ENCODE measurements at regions not wholly inside any gene's neighbourhood (a gene's known extent, or its start where the extent isn't known, plus 50 kb on each side); places are given as distances from the start of the nearest gene placed in this dataset.

DNA sequence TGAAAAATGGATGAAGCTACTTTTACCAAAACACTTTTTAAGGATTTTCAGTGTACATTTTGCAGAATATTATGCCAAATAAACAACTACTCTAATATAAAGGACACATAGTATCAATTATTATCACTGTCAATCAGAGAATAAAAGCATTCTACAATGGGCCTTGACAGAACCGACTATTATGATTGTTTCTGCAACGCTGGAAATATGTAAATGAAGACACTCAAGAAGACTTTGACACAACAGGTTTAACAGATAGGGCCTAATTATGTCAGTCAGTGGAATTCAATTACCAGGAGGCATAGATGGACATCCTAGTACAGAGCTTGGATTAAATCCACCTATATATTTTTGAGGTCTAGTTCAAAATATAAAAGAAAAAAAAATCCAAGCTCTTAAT is 58.7 kb upstream of the SOX5 start:
- Histone ChIP-seq H4K8ac (ENCODE audit: low read depth in 2 of 2, low read length in 2 of 2) (no peak overlapping the region), H3K4me3 (ENCODE audit: insufficient read depth, low read depth, low read length) (no peak overlapping the region), H2BK120ac (ENCODE audit: low read depth, low read length) (no peak overlapping the region), H3K4ac (ENCODE audit: low read depth, low read length) (no peak overlapping the region), H3K56ac (ENCODE audit: extremely low read depth, insufficient read depth, low read length) (no peak overlapping the region), H2BK20ac (ENCODE audit: low read depth, low read length) (no peak overlapping the region), H3K79me1 (ENCODE audit: low read depth in 1 of 2, low read length in 2 of 2) (no peaks in the 10 kb centered on the region), H3K27me3 (ENCODE audit: control insufficient read depth, insufficient read depth, low read length) (no peaks in the 10 kb centered on the region), H3K9me1 (ENCODE audit: insufficient read depth, low read length) (no peaks in the 10 kb centered on the region), H3K4me1 (ENCODE audit: control insufficient read depth, insufficient read depth, low read length) (no peaks in the 10 kb centered on the region), H4K5ac (ENCODE audit: low read depth, low read length) (no peak overlapping the region), H2BK15ac (ENCODE audit: low read depth, low read length) (no peak overlapping the region), H3K27ac (ENCODE audit: insufficient read depth, low read length) (no peak overlapping the region), H3K9me3 (ENCODE audit: control insufficient read depth, insufficient read depth, low read length) (no peaks in the 10 kb centered on the region), H2AK9ac (replicated peaks; ENCODE audit: low read depth, low read length, poor library complexity) (no peak overlapping the region), H2AFZ (replicated peaks; ENCODE audit: low read length, poor library complexity) (no peak overlapping the region), H2BK5ac (ENCODE audit: low read depth, low read length, poor library complexity, severe bottlenecking) (no peak overlapping the region), H3K23ac (ENCODE audit: low read depth, low read length) (no peak overlapping the region), H3K4me2 (ENCODE audit: low read depth, low read length) (no peak overlapping the region), H3K14ac (replicated peaks; ENCODE audit: low read depth, low read length) (no peak overlapping the region), H2AK5ac (ENCODE audit: low read depth, low read length) (no peak overlapping the region), H4K91ac (ENCODE audit: insufficient read depth, low read depth, low read length) (no peak overlapping the region), H3K36me3 (ENCODE audit: control insufficient read depth, insufficient read depth, low read length) (no peaks in the 10 kb centered on the region), H3K9ac (ENCODE audit: low read depth, low read length) (no peak overlapping the region), H4K20me1 (ENCODE audit: insufficient read depth, low read length) (no peaks in the 10 kb centered on the region), H3K18ac (ENCODE audit: low read depth, low read length) (no peak overlapping the region)
- dilution Hi-C loops (cut with HindIII; ENCODE audit: low sequenced_read_pairs, unreplicated experiment), result no loop called here
- TF ChIP-seq CHD1 (IDR thresholded peaks at IDR 0.05; ENCODE audit: low read depth, low read length) (no peak), SMC3 (IDR thresholded peaks at IDR 0.05; ENCODE audit: low read depth, low read length) (no peak), RAD21 (IDR thresholded peaks at IDR 0.05; ENCODE audit: low read length) (no peak), FOS (IDR thresholded peaks at IDR 0.05; ENCODE audit: low read depth, low read length) (no peak), BHLHE40 (IDR thresholded peaks at IDR 0.05; ENCODE audit: low read depth, low read length) (no peak), MXI1 (IDR thresholded peaks at IDR 0.05; ENCODE audit: borderline replicate concordance, low read depth, low read length) (no peak), NFE2L2 (IDR thresholded peaks at IDR 0.05; ENCODE audit: low read depth, low read length) (no peak), RFX5 (IDR thresholded peaks at IDR 0.05; ENCODE audit: low read depth, low read length) (no peak), RCOR1 (IDR thresholded peaks at IDR 0.05; ENCODE audit: insufficient replicate concordance, low read length) (no peak), CEBPB (IDR thresholded peaks at IDR 0.05; ENCODE audit: low read depth, low read length) (no peak), POLR2A (IDR thresholded peaks at IDR 0.05; ENCODE audit: low read depth, low read length) (no peak), MAFK (IDR thresholded peaks at IDR 0.05; ENCODE audit: low read depth, low read length) (no peak), MAZ (IDR thresholded peaks at IDR 0.05; ENCODE audit: borderline replicate concordance, low read depth, low read length) (no peak)
- TF ChIP-seq, protein P1, sequence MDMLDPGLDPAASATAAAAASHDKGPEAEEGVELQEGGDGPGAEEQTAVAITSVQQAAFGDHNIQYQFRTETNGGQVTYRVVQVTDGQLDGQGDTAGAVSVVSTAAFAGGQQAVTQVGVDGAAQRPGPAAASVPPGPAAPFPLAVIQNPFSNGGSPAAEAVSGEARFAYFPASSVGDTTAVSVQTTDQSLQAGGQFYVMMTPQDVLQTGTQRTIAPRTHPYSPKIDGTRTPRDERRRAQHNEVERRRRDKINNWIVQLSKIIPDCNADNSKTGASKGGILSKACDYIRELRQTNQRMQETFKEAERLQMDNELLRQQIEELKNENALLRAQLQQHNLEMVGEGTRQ (IDR thresholded peaks at IDR 0.05; ENCODE audit: low read depth, low read length), result no peak
- TF ChIP-seq, protein P2, sequence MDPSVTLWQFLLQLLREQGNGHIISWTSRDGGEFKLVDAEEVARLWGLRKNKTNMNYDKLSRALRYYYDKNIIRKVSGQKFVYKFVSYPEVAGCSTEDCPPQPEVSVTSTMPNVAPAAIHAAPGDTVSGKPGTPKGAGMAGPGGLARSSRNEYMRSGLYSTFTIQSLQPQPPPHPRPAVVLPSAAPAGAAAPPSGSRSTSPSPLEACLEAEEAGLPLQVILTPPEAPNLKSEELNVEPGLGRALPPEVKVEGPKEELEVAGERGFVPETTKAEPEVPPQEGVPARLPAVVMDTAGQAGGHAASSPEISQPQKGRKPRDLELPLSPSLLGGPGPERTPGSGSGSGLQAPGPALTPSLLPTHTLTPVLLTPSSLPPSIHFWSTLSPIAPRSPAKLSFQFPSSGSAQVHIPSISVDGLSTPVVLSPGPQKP (IDR thresholded peaks at IDR 0.05; ENCODE audit: borderline replicate concordance, low read depth, low read length), result no peak
- TF ChIP-seq, protein P3, sequence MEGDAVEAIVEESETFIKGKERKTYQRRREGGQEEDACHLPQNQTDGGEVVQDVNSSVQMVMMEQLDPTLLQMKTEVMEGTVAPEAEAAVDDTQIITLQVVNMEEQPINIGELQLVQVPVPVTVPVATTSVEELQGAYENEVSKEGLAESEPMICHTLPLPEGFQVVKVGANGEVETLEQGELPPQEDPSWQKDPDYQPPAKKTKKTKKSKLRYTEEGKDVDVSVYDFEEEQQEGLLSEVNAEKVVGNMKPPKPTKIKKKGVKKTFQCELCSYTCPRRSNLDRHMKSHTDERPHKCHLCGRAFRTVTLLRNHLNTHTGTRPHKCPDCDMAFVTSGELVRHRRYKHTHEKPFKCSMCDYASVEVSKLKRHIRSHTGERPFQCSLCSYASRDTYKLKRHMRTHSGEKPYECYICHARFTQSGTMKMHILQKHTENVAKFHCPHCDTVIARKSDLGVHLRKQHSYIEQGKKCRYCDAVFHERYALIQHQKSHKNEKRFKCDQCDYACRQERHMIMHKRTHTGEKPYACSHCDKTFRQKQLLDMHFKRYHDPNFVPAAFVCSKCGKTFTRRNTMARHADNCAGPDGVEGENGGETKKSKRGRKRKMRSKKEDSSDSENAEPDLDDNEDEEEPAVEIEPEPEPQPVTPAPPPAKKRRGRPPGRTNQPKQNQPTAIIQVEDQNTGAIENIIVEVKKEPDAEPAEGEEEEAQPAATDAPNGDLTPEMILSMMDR (conservative IDR thresholded peaks at IDR 0.05; ENCODE audit: low read depth, low read length), result no peak
- no peak for ATAC-seq (ENCODE audit: low read depth)
- in situ Hi-C loops (cut with MboI; ENCODE audit: low sequenced_read_pairs), result no loop called here
- intact Hi-C loops (cut with micrococcal nuclease), result no loop called here
- no CpG with 5 or more reads among the region's 2 CpGs for WGBS, 2 experiments (ENCODE audit: extremely low coverage in 2 of 2, insufficient read length in 1 of 2)
- BruUV-seq (replicated peaks), result no TSS peak
- ChIA-PET POLR2A (ENCODE audit: unreplicated experiment) (no interaction called here), CTCF (no interaction called here)
- no peak for DNase-seq

All from IMR-90 (cell line).